Kidney capillary endothelial cell (primary cell): ENCODE measurements at regions not wholly inside any gene's neighbourhood (a gene's known extent, or its start where the extent isn't known, plus 50 kb on each side); places are given as distances from the start of the nearest gene placed in this dataset.

Source experiments
- DNase-seq: peaks from one replicate; pipeline ENCODE4 v3.0.0-alpha.2; 2018; ENCODE audit warnings: low spot score

- no peak for DNase-seq
Measured at GRCh38 chr17:10968007-10968406, 130.1 kb upstream of the PIRT start.

- no peak for DNase-seq
Measured at GRCh38 chr17:10956821-10957220, 118.9 kb upstream of the PIRT start.

- DNase-seq = no peak
Measured at GRCh38 chr17:10944819-10945218, 106.9 kb upstream of the PIRT start.

GRCh38 chr17:10936931-10937330, 99.0 kb upstream of the PIRT start:
- DNase-seq = no peak

GRCh38 chr17:10932938-10933337, 95.1 kb upstream of the PIRT start:
- no peak for DNase-seq

GRCh38 chr17:10931133-10931532, 93.2 kb upstream of the PIRT start:
- no peak for DNase-seq

GRCh38 chr17:10927712-10928111, 89.8 kb upstream of the PIRT start:
- DNase-seq = no peak

- no peak for DNase-seq
Measured at GRCh38 chr17:10920558-10921108, 82.7 kb upstream of the PIRT start.

- no peak for DNase-seq
Measured at GRCh38 chr17:10907370-10907769, 69.5 kb upstream of the PIRT start.

GRCh38 chr17:10899281-10899680, 61.4 kb upstream of the PIRT start:
- no peak for DNase-seq

GRCh38 chr17:10894220-10894619, 56.3 kb upstream of the PIRT start:
- no peak for DNase-seq

- no peak for DNase-seq
Measured at GRCh38 chr17:10888858-10889257, 51.0 kb upstream of the PIRT start.
